Endothelial cell of umbilical vein (primary cell): ENCODE measurements at regions not wholly inside any gene's neighbourhood (a gene's known extent, or its start where the extent isn't known, plus 50 kb on each side); places are given as distances from the start of the nearest gene placed in this dataset.

Experiments used
- BruUV-seq: library from RNA; stranded (reverse); fragments of 400-500 nt; replicated peaks from 2 replicates; lab custom pipeline; 2021; lab: Mats Ljungman, UMichigan
- CTCF ChIA-PET: fragments of 300-600, 350-600 bp; sonication (Branson Sonifier 250); formaldehyde crosslinking; loops from one replicate; lab custom pipeline; 2021; ENCODE audit warnings: antibody characterized with exemption, inconsistent platforms; lab: Charles Lee
- POLR2A ChIA-PET: fragments of 300-600, 350-600 bp; sonication (Branson Sonifier 250); formaldehyde crosslinking; loops from one replicate; lab custom pipeline; 2021; ENCODE audit warnings: antibody characterized with exemption, inconsistent platforms; lab: Charles Lee
- DNase-seq: peaks from one replicate; pipeline ENCODE4 v3.0.0-alpha.2; 2011; ENCODE audit warnings: low read depth, low spot score
- FAIRE-seq: peaks from 2 replicates; lab custom pipeline; 2011; peaks lifted over from hg19 to GRCh38; lab: Jason Lieb, UNC
- H2AFZ ChIP-seq: 2 replicates; pipeline ENCODE4 v1.6.0; 2012; ENCODE audit warnings: low read depth, low read length, control low read depth, inconsistent platforms
- H3K27ac ChIP-seq: 2 replicates; pipeline ENCODE4 v1.5.1; 2011; ENCODE audit warnings: low read depth, mild to moderate bottlenecking, control low read depth, low read length, moderate library complexity; ENCODE audit not compliant: insufficient read depth
- H3K27me3 ChIP-seq, 2 experiments: 2 replicates each; pipeline versions ENCODE4 v1.6.0 to v1.6.1; 2011; ENCODE audit warnings: low read length in 2 of 2, mixed read lengths in 1 of 2; ENCODE audit not compliant: control insufficient read depth in 2 of 2, insufficient read depth in 2 of 2
- H3K36me3 ChIP-seq, 2 experiments: 2 replicates in 1 of 2; 3 replicates in 1 of 2; pipeline ENCODE4 v1.5.1; 2011; ENCODE audit warnings: low read length in 2 of 2, mild to moderate bottlenecking in 1 of 2, moderate library complexity in 1 of 2; ENCODE audit not compliant: control insufficient read depth in 2 of 2, insufficient read depth in 2 of 2; ENCODE audit errors: extremely low read depth in 1 of 2
- H3K4me1 ChIP-seq: 3 replicates; pipeline ENCODE4 v1.5.1; 2011; ENCODE audit warnings: mild to moderate bottlenecking, low read length; ENCODE audit not compliant: control insufficient read depth, insufficient read depth; ENCODE audit errors: extremely low read depth
- H3K4me2 ChIP-seq: 2 replicates; pipeline ENCODE4 v1.6.1; 2011; ENCODE audit warnings: low read length, control low read depth, mixed read lengths; ENCODE audit not compliant: insufficient read depth
- H3K4me3 ChIP-seq, 3 experiments: fragments of 200-600 bp in 1 of 3; sonication (generic), shearing (Covaris generic) in 1 of 3; replicated peaks in 1 of 3; 2 replicates each; pipeline ENCODE4 v1.5.1; 2011 to 2016; ENCODE audit warnings: control low read depth in 3 of 3, low read length in 3 of 3, mild to moderate bottlenecking in 2 of 3, inconsistent platforms in 1 of 3, low read depth in 1 of 3, moderate library complexity in 1 of 3; ENCODE audit not compliant: insufficient read depth in 1 of 3
- H3K79me2 ChIP-seq: 2 replicates; pipeline ENCODE4 v1.6.0; 2012; ENCODE audit warnings: low read length, inconsistent platforms; ENCODE audit not compliant: control insufficient read depth, insufficient read depth
- H3K9ac ChIP-seq: replicated peaks from 2 replicates; pipeline ENCODE3; 2011; ENCODE audit warnings: low read length, control low read depth; ENCODE audit not compliant: insufficient read depth; ENCODE audit errors: extremely low read depth
- H3K9me1 ChIP-seq: replicated peaks from 3 replicates; pipeline ENCODE4 v1.6.0; 2011; ENCODE audit warnings: mild to moderate bottlenecking, low read length; ENCODE audit not compliant: control insufficient read depth, insufficient read depth; ENCODE audit errors: extremely low read depth
- H3K9me3 ChIP-seq: replicated peaks from 2 replicates; pipeline ENCODE4 v1.5.1; 2012; ENCODE audit warnings: low read length, inconsistent platforms; ENCODE audit not compliant: control insufficient read depth, insufficient read depth
- H4K20me1 ChIP-seq: replicated peaks from 2 replicates; pipeline ENCODE3; 2011; ENCODE audit warnings: mild to moderate bottlenecking, low read length; ENCODE audit not compliant: control insufficient read depth, insufficient read depth; ENCODE audit errors: extremely low read depth
- CTCF ChIP-seq, 2 donors: IDR thresholded peaks; 1 replicate in 1 of 2; 2 replicates in 1 of 2; pipeline ENCODE4 v1.5.1; 2011; ENCODE audit warnings: low read length in 2 of 2, mild to moderate bottlenecking in 2 of 2, moderate library complexity in 2 of 2, control low read depth in 1 of 2, inconsistent platforms in 1 of 2, low read depth in 1 of 2; ENCODE audit not compliant: insufficient read depth in 1 of 2; ENCODE audit errors: extremely low read depth in 1 of 2
- EZH2 ChIP-seq: IDR thresholded peaks from 2 replicates; pipeline ENCODE4 v1.6.1; 2012; ENCODE audit warnings: borderline replicate concordance, low read depth, mild to moderate bottlenecking, moderate library complexity, low read length, inconsistent platforms; ENCODE audit not compliant: severe bottlenecking
- FOS ChIP-seq: IDR thresholded peaks from 2 replicates; pipeline ENCODE4 v1.6.1; 2011; ENCODE audit warnings: mild to moderate bottlenecking, low read length, moderate library complexity, borderline replicate concordance; ENCODE audit not compliant: insufficient read depth
- GATA2 ChIP-seq: IDR thresholded peaks from 2 replicates; pipeline ENCODE4 v1.7.0; 2011; ENCODE audit warnings: low read depth, mild to moderate bottlenecking, moderate library complexity, mixed read lengths, low read length; ENCODE audit not compliant: insufficient read length, insufficient read depth
- JUN ChIP-seq: IDR thresholded peaks from 2 replicates; pipeline ENCODE4 v1.6.1; 2011; ENCODE audit warnings: borderline replicate concordance, low read depth; ENCODE audit not compliant: insufficient read length, insufficient read depth
- MYC ChIP-seq: IDR thresholded peaks from one replicate; pipeline ENCODE4 v1.6.1; 2011; ENCODE audit warnings: mild to moderate bottlenecking, low read depth, low read length
- POLR2A ChIP-seq: IDR thresholded peaks from 2 replicates; pipeline ENCODE4 v1.6.1; 2012; ENCODE audit warnings: low read depth, mild to moderate bottlenecking, control low read depth, low read length
- dilution Hi-C: fragments of 300-500 bp; cut with MboI; formaldehyde crosslinking; loops from one replicate; pipeline ENCODE4 v1.15.0; 2019; ENCODE audit warnings: low sequenced_read_pairs; ENCODE audit not compliant: extremely low pct_ligation_motif_present
- intact Hi-C: fragments of 100-400 bp; cut with micrococcal nuclease; formaldehyde crosslinking; loops from one replicate; pipeline ENCODE4 v1.10.0; 2022

DNA sequence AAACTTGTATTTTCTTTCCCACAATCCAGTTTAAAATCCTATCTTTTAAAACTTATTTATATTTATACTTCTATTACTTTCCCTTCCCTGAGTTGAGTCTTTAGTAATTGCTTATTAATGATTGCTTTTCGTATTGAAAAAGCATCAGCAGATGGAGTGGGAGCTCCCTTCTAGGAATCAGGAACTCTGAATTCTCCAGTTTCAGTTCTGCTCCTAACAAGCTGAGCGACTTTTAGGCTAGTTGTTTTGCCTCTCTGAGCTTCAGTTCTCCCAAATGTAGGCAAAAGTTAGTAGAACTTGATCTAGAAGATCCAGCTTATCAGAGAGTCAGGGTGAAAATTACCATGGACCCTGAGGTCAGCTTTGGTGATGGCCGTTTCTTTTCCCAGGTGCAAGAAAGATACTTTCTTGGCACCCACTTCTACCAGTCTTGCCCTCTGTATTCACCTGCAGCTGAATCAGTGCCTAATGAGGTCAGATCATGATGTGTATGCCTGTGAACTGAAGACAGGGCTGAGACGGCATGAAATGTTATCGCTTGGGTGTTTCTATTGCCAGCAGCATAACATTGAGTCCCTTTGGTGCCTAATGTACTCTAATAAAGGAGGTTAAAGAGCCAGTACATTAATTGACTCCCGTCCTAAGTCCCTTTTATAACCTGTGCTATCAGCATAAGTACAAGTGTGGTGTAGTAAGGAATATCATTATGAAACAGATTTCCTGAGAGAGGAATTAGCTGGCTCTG, 194.5 kb upstream of the TBC1D5 start:
- H3K9me1 ChIP-seq: no peaks in the 10 kb centered on the region
- no peaks in the 10 kb centered on the region for H3K36me3 ChIP-seq
- no peaks in the 10 kb centered on the region for H3K9me3 ChIP-seq
- dilution Hi-C loops: no loop called here
- H4K20me1 ChIP-seq: no peaks in the 10 kb centered on the region
- no peaks in the 10 kb centered on the region for H3K79me2 ChIP-seq
- ChIA-PET CTCF (no interaction called here), POLR2A (no interaction called here)
- no peak overlapping the region for H2AFZ ChIP-seq
- H3K27ac ChIP-seq: no peak overlapping the region
- FAIRE-seq (no peak), DNase-seq (no peak)
- H3K9ac ChIP-seq: no peak overlapping the region
- no peak overlapping the region for H3K4me3 ChIP-seq
- no peak for TF ChIP-seq CTCF (IDR thresholded peaks at IDR 0.05; ENCODE audit: extremely low read depth in 1 of 2, insufficient read depth in 1 of 2, low read depth in 1 of 2, low read length in 2 of 2)
- TF ChIP-seq MYC: no peak
- TF ChIP-seq POLR2A: no peak
- no peak for TF ChIP-seq GATA2
- no peak for TF ChIP-seq JUN
- intact Hi-C loops: no loop called here
- H3K4me1 ChIP-seq: no peaks in the 10 kb centered on the region
- H3K4me2 ChIP-seq: no peak overlapping the region
- no peaks in the 10 kb centered on the region for H3K27me3 ChIP-seq
- no TSS peak for BruUV-seq

GRCh38 chr3:17935222-17935621, 192.8 kb upstream of the TBC1D5 start:
- Histone ChIP-seq H3K27me3 (no peaks in the 10 kb centered on the region), H2AFZ (no peak overlapping the region), H3K79me2 (no peaks in the 10 kb centered on the region), H3K9ac (no peak overlapping the region), H3K36me3 (no peaks in the 10 kb centered on the region), H3K4me1 (no peaks in the 10 kb centered on the region), H3K9me1 (no peaks in the 10 kb centered on the region), H3K4me2 (no peak overlapping the region), H3K4me3 (no peak overlapping the region), H3K27ac (no peak overlapping the region), H3K9me3 (no peaks in the 10 kb centered on the region), H4K20me1 (no peaks in the 10 kb centered on the region)
- intact Hi-C loops: no loop called here
- ChIA-PET CTCF (no interaction called here), POLR2A (no interaction called here)
- dilution Hi-C loops: no loop called here
- BruUV-seq: no TSS peak
- DNase-seq (no peak), FAIRE-seq (no peak)
- TF ChIP-seq EZH2: no peak
- no peak for TF ChIP-seq JUN
- no peak for TF ChIP-seq GATA2
- TF ChIP-seq FOS: no peak
